Liver (tissue), 8 donors: ENCODE measurements at regions not wholly inside any gene's neighbourhood (a gene's known extent, or its start where the extent isn't known, plus 50 kb on each side); places are given as distances from the start of the nearest gene placed in this dataset.

ENCODE experiments used
- DNase-seq: peaks from one replicate; pipeline ENCODE4 v3.0.0-alpha.2; 2017; ENCODE audit warnings: low spot score
- H3K27ac ChIP-seq, 2 donors: one replicate each; pipeline ENCODE4 v1.7.0; 2013; ENCODE audit warnings: inconsistent platforms in 2 of 2, low read length in 2 of 2, control low read depth in 1 of 2, low read depth in 1 of 2, mild to moderate bottlenecking in 1 of 2
- H3K27me3 ChIP-seq, 4 donors: one replicate each; pipeline versions ENCODE4 v1.6.1 to v1.7.0; 2013; ENCODE audit warnings: low read length in 3 of 4, inconsistent platforms in 1 of 4, mild to moderate bottlenecking in 1 of 4, moderate library complexity in 1 of 4; ENCODE audit not compliant: control insufficient read depth in 4 of 4, insufficient read depth in 4 of 4
- H3K36me3 ChIP-seq, 4 donors: one replicate each; pipeline versions ENCODE4 v1.6.1 to v1.7.0; 2013; ENCODE audit warnings: low read length in 3 of 4, mild to moderate bottlenecking in 3 of 4, low read depth in 1 of 4, moderate library complexity in 1 of 4; ENCODE audit not compliant: control insufficient read depth in 4 of 4, insufficient read depth in 3 of 4
- H3K4me1 ChIP-seq, 4 donors: one replicate each; pipeline versions ENCODE4 v1.6.1 to v1.7.0; 2013; ENCODE audit warnings: low read length in 3 of 4, mild to moderate bottlenecking in 3 of 4, moderate library complexity in 1 of 4; ENCODE audit not compliant: control insufficient read depth in 4 of 4, insufficient read depth in 4 of 4
- H3K4me3 ChIP-seq, 3 donors: one replicate each; pipeline versions ENCODE4 v1.6.1 to v1.7.0; 2013; ENCODE audit warnings: low read length in 3 of 3, control low read depth in 1 of 3, low read depth in 1 of 3, mild to moderate bottlenecking in 1 of 3
- H3K9ac ChIP-seq, 2 donors: one replicate each; pipeline ENCODE4 v1.7.0; 2013; ENCODE audit warnings: low read length in 2 of 2, mild to moderate bottlenecking in 2 of 2, moderate library complexity in 2 of 2, control low read depth in 1 of 2, low read depth in 1 of 2
- H3K9me3 ChIP-seq, 4 donors: one replicate each; pipeline versions ENCODE4 v1.6.1 to v1.7.0; 2013; ENCODE audit warnings: low read length in 3 of 4; ENCODE audit not compliant: control insufficient read depth in 4 of 4
- CTCF ChIP-seq: fragments of 150-350 bp; IDR thresholded peaks from 2 replicates; pipeline ENCODE4 v1.5.1; 2017; ENCODE audit warnings: improper control_type of control experiment, low read depth, low read length; ENCODE audit not compliant: missing input control
- EGR1 ChIP-seq, 2 donors: IDR thresholded peaks; 2 replicates each; pipeline ENCODE4 v1.6.1; 2016 to 2018; ENCODE audit warnings: antibody characterized with exemption in 2 of 2, low read depth in 2 of 2
- FOXA1 ChIP-seq: IDR thresholded peaks from 2 replicates; pipeline ENCODE4 v1.6.1; 2016; ENCODE audit warnings: antibody characterized with exemption
- HNF4A ChIP-seq, 2 donors: conservative IDR thresholded peaks; 2 replicates each; pipeline ENCODE4 v1.6.1; 2016; ENCODE audit warnings: antibody characterized with exemption in 2 of 2, mild to moderate bottlenecking in 2 of 2
- HNF4G ChIP-seq: IDR thresholded peaks from 2 replicates; pipeline ENCODE4 v1.6.1; 2016; ENCODE audit warnings: antibody characterized with exemption
- JUND ChIP-seq, 2 donors: IDR thresholded peaks; 2 replicates each; pipeline ENCODE4 v1.6.1; 2016; ENCODE audit warnings: antibody characterized with exemption in 2 of 2
- MAX ChIP-seq: IDR thresholded peaks from 2 replicates; pipeline ENCODE4 v1.6.1; 2016; ENCODE audit warnings: antibody characterized with exemption
- NR2F2 ChIP-seq: IDR thresholded peaks from 2 replicates; pipeline ENCODE4 v1.6.1; 2016; ENCODE audit warnings: antibody characterized with exemption
- REST ChIP-seq: IDR thresholded peaks from 2 replicates; pipeline ENCODE4 v1.6.1; 2016; ENCODE audit warnings: antibody characterized with exemption, mild to moderate bottlenecking
- RXRA ChIP-seq, 2 donors: IDR thresholded peaks; 2 replicates each; pipeline ENCODE4 v1.6.1; 2017 to 2018; ENCODE audit warnings: antibody characterized with exemption in 2 of 2, mild to moderate bottlenecking in 1 of 2
- SP1 ChIP-seq: IDR thresholded peaks from 2 replicates; pipeline ENCODE4 v1.6.1; 2018; ENCODE audit warnings: antibody characterized with exemption, mild to moderate bottlenecking
- TAF1 ChIP-seq: conservative IDR thresholded peaks from 2 replicates; pipeline ENCODE4 v1.6.1; 2016; ENCODE audit warnings: antibody characterized with exemption, mild to moderate bottlenecking
- YY1 ChIP-seq: IDR thresholded peaks from 2 replicates; pipeline ENCODE4 v1.6.1; 2016; ENCODE audit warnings: antibody characterized with exemption, mild to moderate bottlenecking
- WGBS: extraction: QIAGEN DNeasy Blood & Tissue Kit; methylation state at CpG from one replicate; pipeline ENCODE4 v1.1.7; 2013; 5-methylcytosine and 5-hydroxymethylcytosine counted together
- TF ChIP-seq, protein P1 (sequence below): IDR thresholded peaks from 2 replicates; pipeline ENCODE4 v1.6.1; 2016; ENCODE audit warnings: antibody characterized with exemption
- TF ChIP-seq, protein P2 (sequence below): IDR thresholded peaks from 2 replicates; pipeline ENCODE4 v1.6.1; 2016; ENCODE audit warnings: antibody characterized with exemption
- donor health status: healthy.
- donor health status: healthy.
- donor health status: healthy.
- donor health status: healthy.
- donor health status: healthy.

GRCh38 chr5:133778636-133779035 lies 166.3 kb upstream of the FSTL4 start (continued):
- TF ChIP-seq, protein P1, sequence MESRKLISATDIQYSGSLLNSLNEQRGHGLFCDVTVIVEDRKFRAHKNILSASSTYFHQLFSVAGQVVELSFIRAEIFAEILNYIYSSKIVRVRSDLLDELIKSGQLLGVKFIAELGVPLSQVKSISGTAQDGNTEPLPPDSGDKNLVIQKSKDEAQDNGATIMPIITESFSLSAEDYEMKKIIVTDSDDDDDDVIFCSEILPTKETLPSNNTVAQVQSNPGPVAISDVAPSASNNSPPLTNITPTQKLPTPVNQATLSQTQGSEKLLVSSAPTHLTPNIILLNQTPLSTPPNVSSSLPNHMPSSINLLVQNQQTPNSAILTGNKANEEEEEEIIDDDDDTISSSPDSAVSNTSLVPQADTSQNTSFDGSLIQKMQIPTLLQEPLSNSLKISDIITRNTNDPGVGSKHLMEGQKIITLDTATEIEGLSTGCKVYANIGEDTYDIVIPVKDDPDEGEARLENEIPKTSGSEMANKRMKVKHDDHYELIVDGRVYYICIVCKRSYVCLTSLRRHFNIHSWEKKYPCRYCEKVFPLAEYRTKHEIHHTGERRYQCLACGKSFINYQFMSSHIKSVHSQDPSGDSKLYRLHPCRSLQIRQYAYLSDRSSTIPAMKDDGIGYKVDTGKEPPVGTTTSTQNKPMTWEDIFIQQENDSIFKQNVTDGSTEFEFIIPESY: no peak
- TF ChIP-seq NR2F2: no peak
- no peak for TF ChIP-seq SP1

DNA sequence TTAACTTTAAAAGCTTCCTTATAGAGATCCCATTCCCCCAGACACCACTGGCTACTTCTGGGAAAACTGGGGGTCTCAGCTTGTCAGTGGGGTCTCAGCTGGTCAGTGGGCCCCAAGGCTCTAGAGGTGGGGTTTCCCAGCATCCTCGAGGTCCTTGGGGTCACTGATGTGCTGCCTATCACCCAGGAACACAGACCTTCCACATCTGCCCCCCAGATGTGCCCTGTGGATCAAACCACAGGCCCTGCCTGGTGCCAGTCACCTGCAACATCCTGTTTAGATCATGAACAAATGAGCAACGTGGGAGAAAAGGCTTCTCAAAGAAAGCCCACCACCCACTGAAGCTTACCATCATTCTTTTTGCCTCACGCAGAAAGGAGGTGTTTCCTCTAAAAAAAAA lies 165.6 kb upstream of the FSTL4 start:
- no peak for DNase-seq
- 65% methylated on average over 3 of the region's 3 CpGs for WGBS
- no peaks in the 10 kb centered on the region for H3K36me3 ChIP-seq
- H3K9me3 ChIP-seq: no peaks in the 10 kb centered on the region
- TF ChIP-seq SP1 (no peak), MAX (no peak), JUND (IDR thresholded peaks at IDR 0.05) (no peak), TAF1 (no peak), YY1 (no peak), CTCF (no peak), HNF4A (conservative IDR thresholded peaks at IDR 0.05) (no peak), REST (no peak), HNF4G (no peak), RXRA (IDR thresholded peaks at IDR 0.05) (no peak), EGR1 (IDR thresholded peaks at IDR 0.05; ENCODE audit: low read depth in 2 of 2) (no peak), FOXA1 (no peak)
- TF ChIP-seq, protein P2, sequence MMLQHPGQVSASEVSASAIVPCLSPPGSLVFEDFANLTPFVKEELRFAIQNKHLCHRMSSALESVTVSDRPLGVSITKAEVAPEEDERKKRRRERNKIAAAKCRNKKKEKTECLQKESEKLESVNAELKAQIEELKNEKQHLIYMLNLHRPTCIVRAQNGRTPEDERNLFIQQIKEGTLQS: no peak
- TF ChIP-seq, protein P1: no peak
- no peak overlapping the region for H3K27ac ChIP-seq
- H3K4me3 ChIP-seq: no peak overlapping the region
- no peaks in the 10 kb centered on the region for H3K4me1 ChIP-seq
- H3K9ac ChIP-seq: no peak overlapping the region
- no peaks in the 10 kb centered on the region for H3K27me3 ChIP-seq
